ENCODE measurements at regions not wholly inside any gene's neighbourhood (a gene's known extent, or its start where the extent isn't known, plus 50 kb on each side); places are given as distances from the start of the nearest gene placed in this dataset.

GRCh38 chr18:29586210-29586609 lies 1409.3 kb upstream of the CDH2 start:
- TF ChIP-seq CTCF (IDR thresholded peaks at IDR 0.05): no peak

GRCh38 chr18:29560270-29560669 lies 1383.3 kb upstream of the CDH2 start:
- Histone ChIP-seq H3K36me3 (ENCODE audit: low read depth) (no peaks in the 10 kb centered on the region), H3K9me3 (peaks cover 19% of the 10 kb centered on the region), H3K4me3 (no peak overlapping the region), H3K4me1 (ENCODE audit: low read depth) (no peaks in the 10 kb centered on the region)
- DNase-seq: no peak
- ATAC-seq: no peak
- intact Hi-C loops (cut with DNase I, micrococcal nuclease): no loop called here
- TF ChIP-seq CTCF (IDR thresholded peaks at IDR 0.05): no peak

More at GRCh38 chr18:29586210-29586609, 1409.3 kb upstream of the CDH2 start:
- H3K9me3 ChIP-seq: peaks cover 30% of the 10 kb centered on the region
- H3K4me3 ChIP-seq: no peak overlapping the region
- DNase-seq (no peak), ATAC-seq (no peak)
- H3K36me3 ChIP-seq (ENCODE audit: low read depth): no peaks in the 10 kb centered on the region
- intact Hi-C loops (cut with DNase I, micrococcal nuclease): no loop called here
- H3K4me1 ChIP-seq (ENCODE audit: low read depth): no peaks in the 10 kb centered on the region

GRCh38 chr18:29556070-29556469 lies 1379.1 kb upstream of the CDH2 start:
- Histone ChIP-seq H3K9me3 (peaks cover 22% of the 10 kb centered on the region), H3K4me1 (ENCODE audit: low read depth) (no peaks in the 10 kb centered on the region), H3K4me3 (no peak overlapping the region), H3K36me3 (ENCODE audit: low read depth) (no peaks in the 10 kb centered on the region)
- no peak for TF ChIP-seq CTCF (IDR thresholded peaks at IDR 0.05)
- intact Hi-C loops (cut with DNase I, micrococcal nuclease): no loop called here
- DNase-seq (no peak), ATAC-seq (no peak)

- Histone ChIP-seq H3K4me3 (no peak overlapping the region), H3K36me3 (ENCODE audit: low read depth) (no peaks in the 10 kb centered on the region), H3K9me3 (peaks cover 25% of the 10 kb centered on the region), H3K4me1 (ENCODE audit: low read depth) (no peaks in the 10 kb centered on the region)
- no peak for ATAC-seq
- no peak for TF ChIP-seq CTCF (IDR thresholded peaks at IDR 0.05)
- DNase-seq: no peak
- intact Hi-C loops (cut with DNase I, micrococcal nuclease): no loop called here
These were observed 1372.8 kb upstream of the CDH2 start for GRCh38 chr18:29549759-29550158.

- peaks cover 20% of the 10 kb centered on the region for H3K9me3 ChIP-seq
- DNase-seq (no peak), ATAC-seq (no peak)
- intact Hi-C loops (cut with DNase I, micrococcal nuclease): no loop called here
- H3K4me3 ChIP-seq: no peak overlapping the region
- no peaks in the 10 kb centered on the region for H3K4me1 ChIP-seq (ENCODE audit: low read depth)
- no peaks in the 10 kb centered on the region for H3K36me3 ChIP-seq (ENCODE audit: low read depth)
- TF ChIP-seq CTCF (IDR thresholded peaks at IDR 0.05): no peak
These were observed 1370.7 kb upstream of the CDH2 start for GRCh38 chr18:29547626-29548025.

GRCh38 chr18:29540548-29540947 lies 1363.6 kb upstream of the CDH2 start:
- no peaks in the 10 kb centered on the region for H3K4me1 ChIP-seq (ENCODE audit: low read depth)
- no peak for DNase-seq
- ATAC-seq: no peak
- H3K4me3 ChIP-seq: no peak overlapping the region
- TF ChIP-seq CTCF (IDR thresholded peaks at IDR 0.05): no peak
- intact Hi-C loops (cut with DNase I, micrococcal nuclease): no loop called here
- H3K36me3 ChIP-seq (ENCODE audit: low read depth): no peaks in the 10 kb centered on the region
- H3K9me3 ChIP-seq: peaks cover 23% of the 10 kb centered on the region

All from mucosa of descending colon (tissue), 3 donors.